H9 (cell line): ENCODE measurements at regions not wholly inside any gene's neighbourhood (a gene's known extent, or its start where the extent isn't known, plus 50 kb on each side); places are given as distances from the start of the nearest gene placed in this dataset.

Source experiments
- DNase-seq: peaks from one replicate; pipeline ENCODE4 v3.0.0-alpha.2; 2017
- H2AFZ ChIP-seq: one replicate; pipeline ENCODE4 v1.6.1; 2013; ENCODE audit warnings: mild to moderate bottlenecking, low read length, control low read depth, moderate library complexity
- H2AK5ac ChIP-seq: 2 replicates; pipeline ENCODE4 v1.6.1; 2013; ENCODE audit warnings: low read length, control low read depth, mixed read lengths; ENCODE audit not compliant: insufficient read length
- H2BK120ac ChIP-seq: one replicate; pipeline ENCODE4 v1.6.1; 2013; ENCODE audit warnings: low read depth, mild to moderate bottlenecking, low read length, control low read depth, inconsistent platforms; ENCODE audit not compliant: poor library complexity, severe bottlenecking
- H2BK12ac ChIP-seq: 2 replicates; pipeline ENCODE4 v1.6.1; 2013; ENCODE audit warnings: low read length, control low read depth, mixed read lengths, low read depth; ENCODE audit not compliant: insufficient read length
- H2BK15ac ChIP-seq: 2 replicates; pipeline ENCODE4 v1.6.1; 2013; ENCODE audit warnings: low read depth, low read length, control low read depth
- H2BK20ac ChIP-seq: one replicate; pipeline ENCODE4 v1.6.1; 2013; ENCODE audit warnings: low read depth, mild to moderate bottlenecking, low read length, control low read depth, inconsistent platforms; ENCODE audit not compliant: poor library complexity, severe bottlenecking
- H2BK5ac ChIP-seq: 2 replicates; pipeline ENCODE4 v1.6.1; 2013; ENCODE audit warnings: low read length, control low read depth, mixed read lengths; ENCODE audit not compliant: insufficient read length
- H3K14ac ChIP-seq: 2 replicates; pipeline ENCODE4 v1.6.1; 2013; ENCODE audit warnings: low read length, control low read depth; ENCODE audit not compliant: insufficient read depth
- H3K18ac ChIP-seq: 2 replicates; pipeline ENCODE4 v1.6.1; 2013; ENCODE audit warnings: low read depth, mild to moderate bottlenecking, mixed read lengths, low read length, control low read depth; ENCODE audit not compliant: insufficient read length
- H3K23ac ChIP-seq: 2 replicates; pipeline ENCODE4 v1.6.1; 2013; ENCODE audit warnings: low read length, control low read depth, mixed read lengths, low read depth; ENCODE audit not compliant: insufficient read length
- H3K23me2 ChIP-seq: 2 replicates; pipeline ENCODE4 v1.6.1; 2013; ENCODE audit warnings: low read depth, mild to moderate bottlenecking, mixed read lengths, low read length, control low read depth; ENCODE audit not compliant: insufficient read length, poor library complexity, severe bottlenecking
- H3K27ac ChIP-seq: 2 replicates; pipeline ENCODE4 v1.5.1; 2013; ENCODE audit warnings: low read length, control low read depth, mixed read lengths, low read depth; ENCODE audit not compliant: insufficient read length
- H3K27me3 ChIP-seq: 2 replicates; pipeline ENCODE4 v1.6.1; 2013; ENCODE audit warnings: low read length, control low read depth, inconsistent platforms; ENCODE audit not compliant: insufficient read depth
- H3K4ac ChIP-seq: 2 replicates; pipeline ENCODE4 v1.6.1; 2013; ENCODE audit warnings: low read depth, mild to moderate bottlenecking, control low read depth, inconsistent platforms, low read length, moderate library complexity
- H3K4me1 ChIP-seq: 2 replicates; pipeline ENCODE4 v1.6.1; 2013; ENCODE audit warnings: low read length, control low read depth, inconsistent platforms; ENCODE audit not compliant: insufficient read depth
- H3K4me2 ChIP-seq: 2 replicates; pipeline ENCODE4 v1.6.1; 2013; ENCODE audit warnings: low read length, control low read depth, mixed read lengths; ENCODE audit not compliant: insufficient read length, insufficient read depth
- H3K56ac ChIP-seq: 2 replicates; pipeline ENCODE4 v1.6.1; 2013; ENCODE audit warnings: low read depth, mild to moderate bottlenecking, mixed read lengths, low read length, control low read depth; ENCODE audit not compliant: insufficient read length
- H3K79me1 ChIP-seq: 2 replicates; pipeline ENCODE4 v1.6.1; 2013; ENCODE audit warnings: low read depth, mild to moderate bottlenecking, moderate library complexity, low read length, control low read depth, inconsistent platforms; ENCODE audit not compliant: insufficient read depth, poor library complexity, severe bottlenecking
- H3K79me2 ChIP-seq: 2 replicates; pipeline ENCODE4 v1.6.1; 2013; ENCODE audit warnings: low read length, control low read depth, inconsistent platforms; ENCODE audit not compliant: insufficient read depth
- H3K9ac ChIP-seq: 2 replicates; pipeline ENCODE4 v1.6.1; 2013; ENCODE audit warnings: low read length, control low read depth, mixed read lengths; ENCODE audit not compliant: insufficient read length; ENCODE audit errors: extremely low read depth
- H3K9me3 ChIP-seq: one replicate; pipeline ENCODE4 v1.6.1; 2013; ENCODE audit warnings: low read depth, low read length, inconsistent platforms; ENCODE audit not compliant: control insufficient read depth
- H3T11ph ChIP-seq: one replicate; pipeline ENCODE4 v1.6.1; 2013; ENCODE audit warnings: mild to moderate bottlenecking, low read length, control low read depth, inconsistent platforms
- H4K20me1 ChIP-seq: one replicate; pipeline ENCODE4 v1.6.1; 2013; ENCODE audit not compliant: control insufficient read depth, insufficient read length, insufficient read depth
- H4K5ac ChIP-seq: 2 replicates; pipeline ENCODE4 v1.6.1; 2013; ENCODE audit warnings: low read depth, mild to moderate bottlenecking, mixed read lengths, low read length, control low read depth; ENCODE audit not compliant: insufficient read length
- H4K8ac ChIP-seq: replicated peaks from 2 replicates; pipeline ENCODE4 v1.6.1; 2013; ENCODE audit warnings: low read length, control low read depth, mixed read lengths, low read depth; ENCODE audit not compliant: insufficient read length
- H4K91ac ChIP-seq: 2 replicates; pipeline ENCODE4 v1.6.1; 2013; ENCODE audit warnings: low read depth, mild to moderate bottlenecking, moderate library complexity, mixed read lengths, low read length, control low read depth; ENCODE audit not compliant: insufficient read length
- H3K27ac Mint-ChIP-seq, 3 experiments: 2 replicates in 2 of 3; 3 replicates in 1 of 3; pipeline ENCODE4 v1.8.0; 2020 to 2021; ENCODE audit warnings: mixed read lengths in 3 of 3, mild to moderate bottlenecking in 1 of 3, moderate library complexity in 1 of 3
- H3K27me3 Mint-ChIP-seq: 2 replicates; pipeline ENCODE4 v1.8.0; 2021; ENCODE audit warnings: low read depth, mild to moderate bottlenecking, moderate library complexity, mixed read lengths
- H3K36me3 Mint-ChIP-seq, 3 experiments: 2 replicates in 2 of 3; 3 replicates in 1 of 3; pipeline ENCODE4 v1.8.0; 2020 to 2021; ENCODE audit warnings: low read depth in 3 of 3, mixed read lengths in 3 of 3; ENCODE audit not compliant: insufficient read depth in 1 of 3
- H3K4me1 Mint-ChIP-seq, 2 experiments: 2 replicates each; pipeline ENCODE4 v1.8.0; 2020; ENCODE audit warnings: mixed read lengths in 2 of 2
- H3K4me3 Mint-ChIP-seq, 2 experiments: 2 replicates in 1 of 2; 3 replicates in 1 of 2; pipeline ENCODE4 v1.8.0; 2020 to 2021; ENCODE audit warnings: mild to moderate bottlenecking in 2 of 2, mixed read lengths in 2 of 2, moderate library complexity in 1 of 2
- H3K9me3 Mint-ChIP-seq, 2 experiments: 2 replicates in 1 of 2; 3 replicates in 1 of 2; pipeline ENCODE4 v1.8.0; 2020; ENCODE audit warnings: mild to moderate bottlenecking in 2 of 2, mixed read lengths in 2 of 2, moderate library complexity in 1 of 2
- CTCF ChIP-seq: fragments of 200-600 bp; sonication (generic); conservative IDR thresholded peaks from 3 replicates; pipeline ENCODE4 v1.8.0; 2021; ENCODE audit warnings: antibody characterized with exemption, mild to moderate bottlenecking

DNA sequence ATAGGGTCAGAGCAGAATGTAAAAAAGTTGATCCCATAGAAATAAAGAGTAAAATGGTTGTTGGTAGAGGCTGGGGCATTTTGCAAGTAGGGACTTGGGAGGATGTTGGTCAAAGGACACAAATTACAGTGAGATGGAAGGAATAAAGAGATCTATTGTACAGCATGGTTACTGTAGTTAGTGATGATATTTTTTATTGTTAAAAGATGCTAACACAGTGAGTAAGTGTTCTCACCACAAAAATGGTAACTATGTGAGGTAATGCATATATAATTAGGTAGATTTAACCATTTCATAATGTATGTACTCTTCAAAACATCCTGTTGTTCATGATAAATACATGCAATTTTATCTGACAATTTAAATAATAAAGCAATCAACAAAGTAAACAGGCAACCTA lies 280.7 kb upstream of the MAGI2 start:
- H3K14ac ChIP-seq = no peak overlapping the region
- no peak overlapping the region for H2BK120ac ChIP-seq
- no peaks in the 10 kb centered on the region for H3K79me1 ChIP-seq
- no peak overlapping the region for H3K18ac ChIP-seq
- Mint-ChIP-seq H3K27me3 (no peaks in the 10 kb centered on the region), H3K36me3 (peaks cover 0 to 4% (median under 1%) of the 10 kb centered on the region in 3 experiments; a peak in 3 of 7 replicates), H3K4me3 (no peak overlapping the region), H3K4me1 (no peaks in the 10 kb centered on the region), H3K27ac (no peak overlapping the region; a peak in 1 of 7 replicates), H3K9me3 (peaks cover 7 to 12% of the 10 kb centered on the region in 2 experiments)
- no peak overlapping the region for H3K56ac ChIP-seq
- H2BK15ac ChIP-seq = no peak overlapping the region
- H3K4ac ChIP-seq = no peak overlapping the region
- no peak overlapping the region for H2BK12ac ChIP-seq
- no peaks in the 10 kb centered on the region for H3K79me2 ChIP-seq
- no peak overlapping the region for H4K5ac ChIP-seq
- H2BK20ac ChIP-seq = no peak overlapping the region
- H3K23ac ChIP-seq = no peak overlapping the region
- no peaks in the 10 kb centered on the region for H3K23me2 ChIP-seq
- H3T11ph ChIP-seq = no peak overlapping the region
- H3K27ac ChIP-seq = no peak overlapping the region
- H4K20me1 ChIP-seq = no peaks in the 10 kb centered on the region
- no peak overlapping the region for H4K8ac ChIP-seq
- no peak for DNase-seq
- H3K9me3 ChIP-seq = no peaks in the 10 kb centered on the region
- no peak for TF ChIP-seq CTCF
- no peak overlapping the region for H4K91ac ChIP-seq
- no peak overlapping the region for H2AK5ac ChIP-seq
- no peaks in the 10 kb centered on the region for H3K27me3 ChIP-seq
- no peak overlapping the region for H3K9ac ChIP-seq
- no peaks in the 10 kb centered on the region for H3K4me1 ChIP-seq
- H3K4me2 ChIP-seq = no peak overlapping the region
- H2BK5ac ChIP-seq = no peak overlapping the region
- H2AFZ ChIP-seq = no peak overlapping the region
